ENCODE measurements at regions not wholly inside any gene's neighbourhood (a gene's known extent, or its start where the extent isn't known, plus 50 kb on each side); places are given as distances from the start of the nearest gene placed in this dataset.
"Not testable (repeated sequence)": the region's sequence is repeated elsewhere in the genome, so short reads cannot be mapped to it uniquely, and the experiment has no call there.

DNA sequence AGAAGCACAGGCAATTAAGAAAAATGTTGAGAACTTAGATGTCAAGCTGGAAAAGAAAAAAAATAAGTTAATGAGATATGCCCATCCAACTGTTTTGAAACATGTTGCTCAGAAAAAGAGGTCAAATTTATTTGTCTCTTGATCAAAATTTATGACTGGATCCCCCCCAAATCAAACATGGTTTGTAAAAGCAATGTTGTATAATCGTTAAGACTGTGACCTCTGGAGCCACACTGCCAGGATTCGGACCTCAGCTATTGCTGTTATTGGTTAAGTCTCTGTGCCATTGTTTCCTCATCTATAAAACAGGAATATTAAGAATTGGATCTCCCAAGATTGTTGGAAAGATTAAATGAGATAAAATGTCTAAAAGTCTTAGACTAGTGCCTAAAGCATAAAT lies 51.9 kb upstream of the LRRK2 start:
- no peak for DNase-seq (ENCODE audit: low read depth)

DNA sequence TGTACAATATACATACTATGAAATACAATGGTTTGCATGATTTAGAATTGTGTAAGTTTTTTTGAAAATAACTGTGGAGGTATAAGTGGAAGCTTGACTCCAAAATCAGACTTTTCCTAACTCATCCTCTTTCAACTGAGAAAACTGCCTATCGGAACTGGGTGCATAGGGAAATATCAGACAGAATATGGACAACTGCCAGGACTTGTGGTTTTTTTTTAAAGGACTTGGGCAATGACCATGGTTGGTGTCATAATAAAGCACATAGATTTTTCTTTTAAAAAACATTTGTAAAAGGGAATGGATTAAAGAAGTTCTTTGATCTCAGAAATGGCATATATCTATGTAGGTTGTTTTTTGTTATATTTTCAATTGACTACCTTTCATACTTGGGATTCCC lies 53.3 kb upstream of the LRRK2 start:
- peak; percentile 60 for DNase-seq (ENCODE audit: low read depth)

DNA sequence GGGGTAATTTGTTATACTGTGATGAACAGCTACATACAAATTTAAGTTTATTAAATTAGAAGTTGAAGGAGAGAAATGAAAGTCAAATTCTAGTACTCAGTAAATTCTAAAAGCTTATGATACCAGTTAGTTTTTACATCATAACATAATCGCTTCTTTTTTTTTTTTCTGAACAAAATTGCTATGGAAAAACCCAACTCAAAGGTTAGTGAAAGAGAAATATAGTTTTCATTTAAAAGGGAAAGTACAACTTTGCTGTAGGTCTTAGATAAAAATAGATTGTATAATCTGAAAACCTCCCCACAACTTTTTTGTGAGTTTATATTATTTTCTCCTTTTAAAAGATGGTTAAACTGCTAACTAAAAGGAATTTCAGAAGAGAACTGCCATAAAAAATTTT lies 53.7 kb upstream of the LRRK2 start:
- DNase-seq (ENCODE audit: low read depth): no peak

DNA sequence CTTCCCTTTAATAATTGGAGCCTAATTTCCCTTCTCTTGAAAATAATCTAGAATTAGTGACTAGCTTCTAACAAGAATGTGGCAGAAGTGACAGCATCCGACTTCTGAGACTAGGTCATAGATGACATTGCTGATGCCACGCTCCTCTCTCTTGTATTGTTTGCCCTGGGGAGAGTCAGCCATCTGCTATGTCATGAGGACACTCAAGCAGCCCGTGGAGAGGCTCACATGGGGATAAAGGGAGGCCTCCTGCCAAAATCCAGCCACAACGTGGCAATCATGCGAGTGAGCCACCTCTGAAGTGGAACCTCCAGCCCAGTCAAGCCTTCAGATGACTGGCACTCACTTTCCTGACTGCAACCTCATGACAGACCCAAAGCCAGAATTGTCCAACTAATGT lies 54.2 kb upstream of the LRRK2 start:
- DNase-seq (ENCODE audit: low read depth): peak; percentile 29

DNA sequence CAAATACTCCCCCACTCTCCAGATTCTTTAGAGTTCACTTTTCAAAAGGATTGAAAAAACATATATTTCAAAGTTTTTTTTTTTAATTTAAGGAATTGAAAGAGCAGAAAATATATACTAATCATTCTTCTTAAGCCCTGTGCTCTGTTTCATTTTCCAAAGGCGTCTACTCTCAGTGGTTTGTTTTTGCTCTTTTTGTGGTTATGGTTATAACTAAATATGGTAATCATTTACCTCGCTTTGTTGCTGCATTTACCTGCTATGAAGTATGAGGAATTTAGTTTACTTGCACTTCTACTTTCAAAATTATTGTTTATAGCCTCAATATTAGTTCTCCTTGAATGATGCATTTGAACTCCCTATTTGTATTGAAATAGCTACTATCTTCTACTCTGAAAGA lies 55.9 kb upstream of the LRRK2 start:
- DNase-seq (ENCODE audit: low read depth): peak; percentile 50

DNA sequence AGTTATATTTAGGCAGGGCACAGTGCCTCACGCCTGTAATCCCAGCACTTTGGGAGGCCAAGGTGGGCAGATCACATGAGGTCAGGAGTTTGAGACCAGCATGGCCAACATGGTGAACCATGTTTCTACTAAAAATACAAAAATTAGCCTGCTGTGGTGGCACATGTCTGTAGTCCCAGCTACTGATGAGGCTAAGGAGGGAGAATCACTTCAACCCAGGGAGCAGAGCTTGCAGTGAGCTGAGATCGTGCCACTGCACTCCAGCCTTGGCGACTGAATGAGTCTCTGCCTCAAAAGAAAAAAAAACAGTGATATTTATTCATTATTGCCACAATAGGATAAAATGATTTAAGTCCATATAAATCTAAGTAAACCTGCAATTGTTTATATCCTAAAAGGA lies 56.4 kb upstream of the LRRK2 start:
- not testable (repeated sequence) for DNase-seq (ENCODE audit: low read depth)

DNA sequence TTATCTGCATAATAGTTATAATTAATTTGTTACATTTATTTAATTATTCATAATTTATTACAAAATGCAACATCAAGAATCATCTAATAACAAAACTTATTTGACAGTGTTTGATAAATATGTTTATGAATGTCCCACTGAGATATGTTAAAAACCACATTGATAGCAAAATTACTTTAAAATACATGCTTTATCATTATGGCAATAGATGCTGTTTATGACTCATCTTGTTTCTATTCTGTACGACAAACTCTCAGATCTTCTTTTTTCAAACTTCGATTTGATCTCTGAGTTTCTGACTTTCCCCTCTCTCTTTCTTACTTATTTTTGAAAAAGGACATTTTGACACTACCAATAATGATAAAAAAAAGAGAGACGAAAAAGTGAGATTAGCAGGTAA lies 56.8 kb upstream of the LRRK2 start:
- DNase-seq (ENCODE audit: low read depth): no peak

DNA sequence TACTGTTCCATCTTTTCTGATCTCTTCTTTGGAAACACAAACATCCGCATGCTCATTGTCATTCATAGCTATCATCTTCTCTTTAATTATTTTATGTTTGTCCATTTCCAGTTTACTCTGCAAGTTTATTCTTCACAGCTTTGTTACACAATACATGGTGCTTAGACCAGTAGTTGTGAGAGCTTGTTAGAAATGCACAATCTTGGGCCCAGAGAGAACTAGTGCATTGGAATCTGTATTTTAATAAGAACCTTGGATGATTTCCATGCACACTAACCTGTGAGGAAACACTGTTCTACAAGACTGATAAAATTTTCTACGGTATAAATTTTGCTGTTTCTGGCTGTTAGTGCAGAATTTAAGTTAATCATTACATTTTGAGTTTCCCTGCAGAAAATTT lies 59.3 kb upstream of the SLC2A13 start:
- DNase-seq (ENCODE audit: low read depth): no peak

DNA sequence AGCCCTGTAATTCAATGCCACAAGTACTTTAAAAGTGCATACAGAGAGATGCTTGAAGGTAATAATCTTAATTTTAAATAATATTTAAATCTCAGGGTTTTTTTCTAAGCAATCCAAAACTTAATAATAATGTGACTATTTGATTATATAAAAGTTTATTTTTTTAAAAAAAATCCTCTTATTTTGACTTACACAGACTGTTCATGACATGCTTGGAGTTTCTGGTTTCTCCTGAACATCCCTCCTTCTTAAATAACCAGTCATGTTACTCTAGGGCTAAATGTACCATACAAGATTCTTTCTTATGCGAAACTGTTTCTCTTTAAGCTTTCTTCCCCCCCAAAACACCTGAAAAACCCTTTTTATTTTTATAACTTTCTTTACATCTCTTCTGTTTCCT lies 58.2 kb upstream of the SLC2A13 start:
- DNase-seq (ENCODE audit: low read depth): no peak

DNA sequence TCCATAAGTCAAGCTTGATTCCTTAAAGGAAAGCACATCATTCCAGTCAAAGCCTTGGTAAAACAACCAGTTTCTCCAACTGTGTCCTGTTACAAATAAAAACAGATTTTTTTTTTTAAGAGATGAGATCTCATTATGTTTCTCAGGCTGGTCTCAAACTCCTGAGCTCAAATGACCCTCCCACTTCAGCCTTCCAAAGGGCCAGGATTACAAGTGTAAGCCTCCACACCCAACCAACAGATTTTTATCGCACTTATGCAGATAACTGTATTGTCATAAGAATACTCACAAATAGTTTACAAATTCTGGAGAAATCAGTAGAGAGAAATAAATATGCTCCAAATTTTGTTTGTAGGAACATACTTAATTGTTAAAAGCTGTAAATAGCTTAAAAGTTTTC lies 56.2 kb upstream of the SLC2A13 start:
- DNase-seq (ENCODE audit: low read depth): no peak

DNA sequence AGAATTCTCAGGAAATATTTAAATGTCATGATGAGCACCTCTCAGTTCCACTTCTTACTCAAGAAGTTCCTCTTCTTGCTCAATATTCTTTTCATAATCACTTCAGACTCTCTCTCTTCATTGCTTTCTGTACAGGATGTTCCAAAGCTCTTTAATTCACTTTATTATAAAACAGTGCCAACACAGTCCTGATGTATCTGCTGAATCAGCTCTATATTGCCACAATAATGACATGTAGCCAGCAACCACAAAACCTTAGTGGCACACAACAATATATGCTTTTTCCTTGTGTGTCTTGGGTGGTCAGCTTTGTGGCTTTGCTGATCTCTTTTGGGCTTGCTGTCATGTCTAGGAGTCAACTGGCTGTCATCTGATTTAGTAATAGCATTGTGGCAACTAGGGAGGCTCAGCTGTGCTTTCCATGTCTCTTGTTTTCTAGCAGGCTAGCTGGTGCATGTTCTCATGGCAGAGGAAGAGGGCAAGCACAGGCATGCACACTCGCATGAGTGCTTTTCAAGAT lies 52.8 kb upstream of the SLC2A13 start:
- peak; percentile 63 for DNase-seq (ENCODE audit: low read depth)

DNA sequence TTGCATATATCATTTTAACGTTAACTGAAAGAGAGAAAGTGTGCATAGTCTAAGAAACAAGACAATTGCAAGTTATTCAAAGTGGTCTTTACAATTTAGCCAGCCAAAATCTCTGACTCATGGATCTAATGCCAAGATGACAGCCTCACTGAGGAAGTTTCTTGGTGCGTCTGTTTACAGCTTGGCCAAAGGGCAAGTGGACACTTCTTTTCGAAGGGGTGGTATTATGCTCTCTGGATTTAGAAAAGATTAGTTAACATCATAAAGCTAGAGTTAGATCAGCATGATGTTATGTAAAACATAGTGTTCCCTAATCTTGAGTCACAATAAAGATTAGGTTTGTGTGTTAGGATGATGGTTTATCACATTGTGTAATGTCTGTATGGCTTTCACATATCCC lies 51.5 kb upstream of the SLC2A13 start:
- DNase-seq (ENCODE audit: low read depth): no peak

DNA sequence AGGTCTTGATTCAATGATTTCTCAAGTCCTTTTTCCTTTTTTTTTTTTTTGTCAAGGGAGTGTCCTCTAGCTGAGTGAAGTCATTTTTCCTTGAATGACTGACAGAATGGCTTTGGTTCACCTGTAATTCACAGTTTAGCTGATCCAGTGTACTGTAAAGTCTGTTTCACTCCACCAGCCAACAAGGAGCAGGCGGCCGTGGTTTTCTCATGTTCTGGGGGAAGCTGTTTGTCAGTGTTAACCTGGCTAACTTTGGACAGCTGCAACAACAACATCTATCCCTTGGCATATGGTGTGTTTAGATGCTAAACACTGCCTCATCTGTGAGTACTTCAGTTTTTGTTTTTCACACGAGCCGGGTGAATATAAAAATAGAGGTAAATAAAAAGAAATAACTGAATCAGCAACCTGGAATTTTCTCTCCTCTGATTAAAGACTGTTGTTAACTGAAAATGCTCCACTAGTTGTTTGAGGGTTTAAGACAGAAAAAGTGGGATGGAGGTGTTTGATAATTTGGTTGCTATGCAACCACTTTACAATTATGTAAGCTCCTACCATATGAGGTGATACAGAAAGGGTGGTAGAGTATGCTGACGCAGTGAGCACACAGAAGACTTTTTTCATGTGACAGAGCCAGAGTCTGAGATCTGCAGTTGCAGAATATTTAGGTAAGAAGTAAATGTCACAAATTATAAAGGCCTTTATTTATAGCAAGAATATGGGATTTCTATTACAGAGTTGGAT lies 50.3 kb upstream of the SLC2A13 start:
- no peak for DNase-seq (ENCODE audit: low read depth)
